ENCODE measurements at regions not wholly inside any gene's neighbourhood (a gene's known extent, or its start where the extent isn't known, plus 50 kb on each side); places are given as distances from the start of the nearest gene placed in this dataset.

DNA sequence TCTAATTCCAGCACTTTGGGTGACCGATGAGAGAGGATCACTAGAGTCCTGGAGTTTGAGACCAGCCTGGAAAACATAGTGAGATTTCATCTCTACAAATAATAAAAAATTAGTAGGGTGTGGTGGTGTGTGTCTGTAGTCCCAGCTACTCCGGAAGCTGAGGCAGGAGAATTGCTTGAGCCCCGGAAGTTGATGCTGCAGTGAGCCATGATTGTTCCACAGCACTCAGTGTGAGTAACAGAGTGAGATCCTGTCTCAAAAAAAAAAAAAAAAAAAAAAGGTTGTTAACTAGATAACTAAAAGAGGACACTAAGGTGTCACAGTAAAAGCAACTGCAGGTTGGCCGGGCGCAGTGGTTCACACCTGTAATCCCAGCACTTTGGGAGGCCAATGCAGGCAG lies 121.3 kb upstream of the MAX start:
- no peak for TF ChIP-seq POLR2AphosphoS5 (IDR thresholded peaks at IDR 0.05; ENCODE audit: low read depth, low read length)
- TF ChIP-seq, protein P1, sequence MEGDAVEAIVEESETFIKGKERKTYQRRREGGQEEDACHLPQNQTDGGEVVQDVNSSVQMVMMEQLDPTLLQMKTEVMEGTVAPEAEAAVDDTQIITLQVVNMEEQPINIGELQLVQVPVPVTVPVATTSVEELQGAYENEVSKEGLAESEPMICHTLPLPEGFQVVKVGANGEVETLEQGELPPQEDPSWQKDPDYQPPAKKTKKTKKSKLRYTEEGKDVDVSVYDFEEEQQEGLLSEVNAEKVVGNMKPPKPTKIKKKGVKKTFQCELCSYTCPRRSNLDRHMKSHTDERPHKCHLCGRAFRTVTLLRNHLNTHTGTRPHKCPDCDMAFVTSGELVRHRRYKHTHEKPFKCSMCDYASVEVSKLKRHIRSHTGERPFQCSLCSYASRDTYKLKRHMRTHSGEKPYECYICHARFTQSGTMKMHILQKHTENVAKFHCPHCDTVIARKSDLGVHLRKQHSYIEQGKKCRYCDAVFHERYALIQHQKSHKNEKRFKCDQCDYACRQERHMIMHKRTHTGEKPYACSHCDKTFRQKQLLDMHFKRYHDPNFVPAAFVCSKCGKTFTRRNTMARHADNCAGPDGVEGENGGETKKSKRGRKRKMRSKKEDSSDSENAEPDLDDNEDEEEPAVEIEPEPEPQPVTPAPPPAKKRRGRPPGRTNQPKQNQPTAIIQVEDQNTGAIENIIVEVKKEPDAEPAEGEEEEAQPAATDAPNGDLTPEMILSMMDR (IDR thresholded peaks at IDR 0.05) = no peak

Data from Panc1 (cell line).